IPS-15b (cell line): ENCODE measurements at regions not wholly inside any gene's neighbourhood (a gene's known extent, or its start where the extent isn't known, plus 50 kb on each side); places are given as distances from the start of the nearest gene placed in this dataset.

ENCODE experiments used
- H3K27me3 ChIP-seq: one replicate; pipeline ENCODE4 v1.6.1; 2013; ENCODE audit warnings: low read length; ENCODE audit not compliant: control insufficient read depth, insufficient read depth
- H3K36me3 ChIP-seq: one replicate; pipeline ENCODE4 v1.6.1; 2013; ENCODE audit warnings: low read length; ENCODE audit not compliant: control insufficient read depth, insufficient read depth
- H3K4me1 ChIP-seq: one replicate; pipeline ENCODE4 v1.6.1; 2013; ENCODE audit warnings: mild to moderate bottlenecking, low read length; ENCODE audit not compliant: control insufficient read depth, insufficient read depth
- H3K4me3 ChIP-seq: one replicate; pipeline ENCODE4 v1.5.1; 2013; ENCODE audit warnings: low read depth, low read length
- H3K9ac ChIP-seq: one replicate; pipeline ENCODE4 v1.6.1; 2013; ENCODE audit warnings: low read depth, mild to moderate bottlenecking, low read length
- H3K9me3 ChIP-seq: one replicate; pipeline ENCODE4 v1.6.1; 2013; ENCODE audit warnings: mild to moderate bottlenecking, low read length; ENCODE audit not compliant: control insufficient read depth, insufficient read depth

- H3K9ac ChIP-seq = no peak overlapping the region
- no peaks in the 10 kb centered on the region for H3K4me1 ChIP-seq
- H3K36me3 ChIP-seq = no peaks in the 10 kb centered on the region
Measured at GRCh38 chr11:81030186-81030585, 1589.4 kb upstream of the TENM4 start.

GRCh38 chr11:81026032-81026431 lies 1585.2 kb upstream of the TENM4 start:
- no peak overlapping the region for H3K4me3 ChIP-seq
- H3K9me3 ChIP-seq = no peaks in the 10 kb centered on the region
- H3K27me3 ChIP-seq = no peaks in the 10 kb centered on the region
- no peaks in the 10 kb centered on the region for H3K4me1 ChIP-seq
- no peak overlapping the region for H3K9ac ChIP-seq
- no peaks in the 10 kb centered on the region for H3K36me3 ChIP-seq

More at GRCh38 chr11:81030186-81030585, 1589.4 kb upstream of the TENM4 start:
- H3K27me3 ChIP-seq = no peaks in the 10 kb centered on the region
- no peaks in the 10 kb centered on the region for H3K9me3 ChIP-seq
- H3K4me3 ChIP-seq = no peak overlapping the region

GRCh38 chr11:81022057-81022456 lies 1581.2 kb upstream of the TENM4 start:
- Histone ChIP-seq H3K4me1 (no peaks in the 10 kb centered on the region), H3K9me3 (no peaks in the 10 kb centered on the region), H3K36me3 (no peaks in the 10 kb centered on the region), H3K27me3 (no peaks in the 10 kb centered on the region), H3K9ac (no peak overlapping the region), H3K4me3 (no peak overlapping the region)

GRCh38 chr11:81010631-81011030 lies 1569.8 kb upstream of the TENM4 start:
- Histone ChIP-seq H3K4me1 (no peaks in the 10 kb centered on the region), H3K4me3 (no peak overlapping the region), H3K9me3 (no peaks in the 10 kb centered on the region), H3K36me3 (no peaks in the 10 kb centered on the region), H3K9ac (no peak overlapping the region), H3K27me3 (no peaks in the 10 kb centered on the region)

- Histone ChIP-seq H3K9me3 (no peaks in the 10 kb centered on the region), H3K4me3 (no peak overlapping the region), H3K4me1 (no peaks in the 10 kb centered on the region), H3K36me3 (no peaks in the 10 kb centered on the region), H3K9ac (no peak overlapping the region), H3K27me3 (no peaks in the 10 kb centered on the region)
Measured at GRCh38 chr11:81007046-81007445, 1566.2 kb upstream of the TENM4 start.

GRCh38 chr11:81005595-81005994 lies 1564.8 kb upstream of the TENM4 start:
- Histone ChIP-seq H3K4me1 (no peaks in the 10 kb centered on the region), H3K36me3 (no peaks in the 10 kb centered on the region), H3K27me3 (no peaks in the 10 kb centered on the region), H3K9ac (no peak overlapping the region), H3K4me3 (no peak overlapping the region), H3K9me3 (no peaks in the 10 kb centered on the region)

GRCh38 chr11:81004576-81004975 lies 1563.7 kb upstream of the TENM4 start:
- Histone ChIP-seq H3K27me3 (no peaks in the 10 kb centered on the region), H3K36me3 (no peaks in the 10 kb centered on the region), H3K9ac (no peak overlapping the region), H3K4me1 (no peaks in the 10 kb centered on the region), H3K9me3 (no peaks in the 10 kb centered on the region), H3K4me3 (no peak overlapping the region)

GRCh38 chr11:81002374-81002773 lies 1561.5 kb upstream of the TENM4 start:
- no peaks in the 10 kb centered on the region for H3K27me3 ChIP-seq
- no peak overlapping the region for H3K9ac ChIP-seq
- no peak overlapping the region for H3K4me3 ChIP-seq
- H3K36me3 ChIP-seq = no peaks in the 10 kb centered on the region
- H3K9me3 ChIP-seq = no peaks in the 10 kb centered on the region
- no peaks in the 10 kb centered on the region for H3K4me1 ChIP-seq

- no peak overlapping the region for H3K4me3 ChIP-seq
- no peaks in the 10 kb centered on the region for H3K27me3 ChIP-seq
- H3K9ac ChIP-seq = no peak overlapping the region
- H3K4me1 ChIP-seq = no peaks in the 10 kb centered on the region
- H3K9me3 ChIP-seq = no peaks in the 10 kb centered on the region
- no peaks in the 10 kb centered on the region for H3K36me3 ChIP-seq
Measured at GRCh38 chr11:81000735-81001134, 1559.9 kb upstream of the TENM4 start.

- H3K4me3 ChIP-seq = no peak overlapping the region
Measured at GRCh38 chr11:81000334-81000733, 1559.5 kb upstream of the TENM4 start.

GRCh38 chr11:80995523-80995922 lies 1554.7 kb upstream of the TENM4 start:
- Histone ChIP-seq H3K4me1 (no peaks in the 10 kb centered on the region), H3K27me3 (no peaks in the 10 kb centered on the region), H3K4me3 (no peak overlapping the region), H3K9ac (no peak overlapping the region), H3K9me3 (no peaks in the 10 kb centered on the region), H3K36me3 (no peaks in the 10 kb centered on the region)

More at GRCh38 chr11:81000334-81000733, 1559.5 kb upstream of the TENM4 start:
- Histone ChIP-seq H3K9me3 (no peaks in the 10 kb centered on the region), H3K27me3 (no peaks in the 10 kb centered on the region), H3K36me3 (no peaks in the 10 kb centered on the region), H3K4me1 (no peaks in the 10 kb centered on the region), H3K9ac (no peak overlapping the region)

GRCh38 chr11:80993536-80993935 lies 1552.7 kb upstream of the TENM4 start:
- H3K9me3 ChIP-seq = no peaks in the 10 kb centered on the region
- H3K27me3 ChIP-seq = no peaks in the 10 kb centered on the region
- no peaks in the 10 kb centered on the region for H3K36me3 ChIP-seq
- no peak overlapping the region for H3K9ac ChIP-seq
- H3K4me1 ChIP-seq = no peaks in the 10 kb centered on the region
- no peak overlapping the region for H3K4me3 ChIP-seq

GRCh38 chr11:80990885-80991284 lies 1550.1 kb upstream of the TENM4 start:
- H3K9me3 ChIP-seq = no peaks in the 10 kb centered on the region
- no peaks in the 10 kb centered on the region for H3K4me1 ChIP-seq
- no peak overlapping the region for H3K4me3 ChIP-seq
- no peaks in the 10 kb centered on the region for H3K27me3 ChIP-seq
- no peak overlapping the region for H3K9ac ChIP-seq
- no peaks in the 10 kb centered on the region for H3K36me3 ChIP-seq
